GM12891 (cell line): ENCODE measurements at regions not wholly inside any gene's neighbourhood (a gene's known extent, or its start where the extent isn't known, plus 50 kb on each side); places are given as distances from the start of the nearest gene placed in this dataset.

Source experiments
- DNase-seq: peaks from one replicate; pipeline ENCODE4 v3.0.0; 2011; ENCODE audit warnings: low spot score; ENCODE audit not compliant: insufficient read length
- FAIRE-seq: peaks from 2 replicates; lab custom pipeline; 2011; peaks lifted over from hg19 to GRCh38; lab: Jason Lieb, UNC
- PAX5 ChIP-seq: IDR thresholded peaks from 2 replicates; pipeline ENCODE4 v1.6.1; 2011; ENCODE audit warnings: low read length, moderate library complexity, mild to moderate bottlenecking; ENCODE audit not compliant: insufficient read depth, severe bottlenecking
- POLR2A ChIP-seq: IDR thresholded peaks from 2 replicates; pipeline ENCODE4 v1.6.1; 2011; ENCODE audit warnings: low read depth, low read length, control low read depth
- POLR2AphosphoS5 ChIP-seq: IDR thresholded peaks from 2 replicates; pipeline ENCODE4 v1.6.1; 2011; ENCODE audit warnings: low read depth, low read length, control low read depth
- POU2F2 ChIP-seq: IDR thresholded peaks from 2 replicates; pipeline ENCODE4 v1.6.1; 2011; ENCODE audit warnings: low read depth, mild to moderate bottlenecking, control low read depth, low read length, moderate library complexity
- SPI1 ChIP-seq: IDR thresholded peaks from 2 replicates; pipeline ENCODE4 v1.6.1; 2011; ENCODE audit warnings: low read depth, low read length, control low read depth
- TAF1 ChIP-seq: IDR thresholded peaks from 2 replicates; pipeline ENCODE4 v1.6.1; 2011; ENCODE audit warnings: low read depth, low read length, control low read depth

DNA sequence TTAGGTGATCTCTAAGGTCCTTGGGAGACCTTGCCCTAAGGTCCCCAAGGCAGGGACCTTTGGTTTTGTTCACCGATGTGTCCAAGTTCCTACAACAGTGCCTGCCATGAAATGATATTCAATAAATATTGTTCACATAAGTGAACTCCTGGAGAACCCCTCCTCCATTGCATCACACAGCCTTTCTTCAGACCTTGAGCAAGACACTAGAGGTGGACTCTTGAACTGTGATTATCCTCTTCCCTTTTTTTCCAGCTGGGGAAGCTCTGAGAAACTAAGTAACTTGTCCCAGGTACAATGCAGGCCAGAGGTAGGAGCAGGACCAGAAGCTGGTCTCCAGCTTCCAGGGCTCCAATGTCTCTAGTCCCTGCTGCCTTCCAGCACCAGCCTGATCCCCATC lies 76.6 kb upstream of the LMO1 start:
- TF ChIP-seq PAX5: no peak
- no peak for TF ChIP-seq POLR2AphosphoS5
- TF ChIP-seq TAF1: no peak
- TF ChIP-seq POU2F2: no peak
- TF ChIP-seq SPI1: no peak
- TF ChIP-seq POLR2A: no peak
- no peak for FAIRE-seq

DNA sequence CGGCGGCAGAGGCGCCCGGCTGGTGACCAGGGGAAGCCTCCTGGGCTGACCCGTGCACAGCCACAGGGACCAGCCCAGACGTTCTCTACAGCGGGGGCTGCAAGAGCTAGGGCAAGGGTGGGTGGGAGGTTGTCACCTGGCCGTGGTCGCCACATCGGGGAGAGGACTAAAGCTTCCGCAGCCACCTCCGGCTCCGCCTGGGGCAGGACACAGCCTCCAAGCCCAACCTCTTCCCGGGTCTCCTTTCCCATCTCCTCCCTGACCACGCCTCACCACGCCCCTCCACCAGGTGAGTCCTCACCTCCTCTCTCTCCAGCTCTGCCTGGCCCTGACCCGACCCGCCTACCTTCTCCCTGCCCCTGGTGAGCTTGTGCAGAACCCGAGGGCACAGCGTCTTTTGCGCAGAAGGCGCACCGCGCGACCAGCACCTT lies 75.9 kb upstream of the LMO1 start:
- FAIRE-seq (no peak), DNase-seq (no peak)

More for the DNA sequence above, 76.6 kb upstream of the LMO1 start:
- DNase-seq: no peak

DNA sequence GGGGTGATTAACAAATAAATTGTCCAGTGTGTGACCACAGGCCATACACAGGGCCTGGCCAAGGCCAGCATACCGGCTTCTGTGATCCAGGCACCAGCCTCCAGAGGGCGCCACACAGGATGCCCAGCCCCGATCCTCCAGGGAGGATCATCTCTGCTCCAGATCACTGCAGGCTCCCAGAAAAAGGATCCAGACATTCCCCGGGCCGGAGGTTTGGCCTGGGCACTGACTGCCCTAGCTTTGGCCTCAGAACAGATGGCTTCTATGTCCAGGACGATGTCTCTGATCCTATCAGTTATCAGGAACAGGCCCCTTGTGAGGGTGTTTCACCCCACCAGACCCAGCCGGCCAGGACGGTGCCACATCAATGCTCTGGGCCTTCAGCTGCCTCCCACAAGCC lies 74.5 kb upstream of the LMO1 start:
- DNase-seq: peak; percentile 65
- no peak for FAIRE-seq
- TF ChIP-seq SPI1: no peak
- TF ChIP-seq PAX5: no peak
- TF ChIP-seq TAF1: no peak
- TF ChIP-seq POLR2A: no peak
- TF ChIP-seq POLR2AphosphoS5: no peak
- TF ChIP-seq POU2F2: no peak

More for the DNA sequence above, 75.9 kb upstream of the LMO1 start:
- no peak for TF ChIP-seq TAF1
- TF ChIP-seq POLR2AphosphoS5: no peak
- TF ChIP-seq POU2F2: no peak
- TF ChIP-seq SPI1: no peak
- no peak for TF ChIP-seq PAX5
- TF ChIP-seq POLR2A: no peak

GRCh38 chr11:8337130-8337795 lies 73.6 kb upstream of the LMO1 start:
- DNase-seq: no peak
- TF ChIP-seq SPI1 (no peak), TAF1 (no peak), POU2F2 (no peak), PAX5 (no peak), POLR2A (no peak), POLR2AphosphoS5 (no peak)
- FAIRE-seq: no peak

DNA sequence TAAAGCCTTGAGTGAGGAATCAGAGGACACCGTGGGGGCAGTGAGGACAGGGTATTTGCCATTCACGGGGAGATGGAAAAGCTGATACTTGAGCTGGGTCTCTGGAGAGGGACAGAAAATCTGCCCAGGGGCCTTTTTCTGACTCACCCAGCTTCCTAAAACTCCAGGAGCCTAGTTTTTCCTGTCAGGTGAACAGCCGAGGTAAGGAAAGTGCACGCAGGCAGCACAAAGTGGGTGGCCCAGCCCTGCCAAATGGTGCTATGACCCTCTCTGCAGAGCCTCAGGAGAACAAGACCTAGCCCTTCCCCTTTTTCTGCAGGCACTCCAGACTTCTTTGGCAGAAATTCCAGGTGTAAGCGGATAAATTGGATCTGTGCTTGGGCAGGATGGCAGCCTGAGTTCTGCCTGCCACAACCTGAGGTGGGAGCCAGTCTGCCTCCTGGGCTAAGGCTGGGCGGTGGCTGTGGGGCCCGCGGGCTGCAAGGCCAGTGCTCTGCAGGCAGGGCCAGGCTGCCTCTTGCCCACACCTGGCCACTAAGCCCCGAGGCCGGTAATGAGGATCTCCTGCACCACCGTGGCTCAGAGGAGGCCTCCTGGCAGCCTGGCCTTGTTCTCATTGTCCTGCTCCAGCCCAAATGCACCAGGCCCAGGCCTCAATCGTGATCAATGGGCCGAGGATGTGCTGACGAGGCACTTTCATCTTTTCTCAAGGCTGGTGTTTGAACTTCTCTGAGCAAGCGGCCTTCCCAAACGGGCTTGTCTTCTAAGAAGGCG lies 72.9 kb upstream of the LMO1 start:
- TF ChIP-seq POU2F2: no peak
- no peak for TF ChIP-seq SPI1
- no peak for TF ChIP-seq POLR2A
- no peak for TF ChIP-seq PAX5
- no peak for TF ChIP-seq POLR2AphosphoS5
- no peak for TF ChIP-seq TAF1
- no peak for FAIRE-seq
- DNase-seq: no peak

- FAIRE-seq: no peak
- DNase-seq: no peak
Observed at GRCh38 chr11:8335683-8336082, 72.0 kb upstream of the LMO1 start.

DNA sequence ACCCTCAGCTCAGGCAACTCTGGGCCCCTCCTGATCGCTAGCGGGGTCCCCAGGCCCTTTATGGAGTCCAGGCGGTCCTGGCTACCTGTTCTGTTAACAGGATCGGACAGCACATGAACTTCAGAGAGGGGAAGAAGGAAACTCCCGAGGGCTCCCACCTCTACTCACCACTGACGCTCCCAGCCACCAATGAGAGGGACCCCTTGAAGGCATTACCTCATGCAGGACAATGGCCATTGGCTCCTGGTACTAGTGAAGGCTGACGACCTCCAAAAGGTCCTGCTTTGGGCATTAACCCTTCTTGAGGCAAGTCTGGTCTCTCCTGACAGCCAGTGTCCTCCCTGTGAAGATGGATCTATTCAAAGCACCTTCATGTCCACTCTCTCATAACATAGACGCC lies 71.5 kb upstream of the LMO1 start:
- no peak for DNase-seq
- FAIRE-seq: no peak
- TF ChIP-seq POLR2AphosphoS5: no peak
- no peak for TF ChIP-seq SPI1
- no peak for TF ChIP-seq POLR2A
- no peak for TF ChIP-seq POU2F2
- no peak for TF ChIP-seq TAF1
- no peak for TF ChIP-seq PAX5

More at GRCh38 chr11:8335683-8336082, 72.0 kb upstream of the LMO1 start:
- TF ChIP-seq POLR2AphosphoS5 (no peak), TAF1 (no peak), PAX5 (no peak), POU2F2 (no peak), SPI1 (no peak)

- FAIRE-seq: no peak
- TF ChIP-seq PAX5 (no peak), POLR2AphosphoS5 (no peak), POU2F2 (no peak), SPI1 (no peak), TAF1 (no peak), POLR2A (no peak)
- no peak for DNase-seq
Observed at GRCh38 chr11:8333811-8334401, 70.2 kb upstream of the LMO1 start.

- TF ChIP-seq POLR2AphosphoS5 (no peak), POU2F2 (no peak), SPI1 (no peak), PAX5 (no peak), TAF1 (no peak), POLR2A (no peak)
- FAIRE-seq: no peak
- no peak for DNase-seq
Observed at GRCh38 chr11:8333376-8333775, 69.7 kb upstream of the LMO1 start.
